ENCODE measurements at regions not wholly inside any gene's neighbourhood (a gene's known extent, or its start where the extent isn't known, plus 50 kb on each side); places are given as distances from the start of the nearest gene placed in this dataset.
"Not testable (repeated sequence)": the region's sequence is repeated elsewhere in the genome, so short reads cannot be mapped to it uniquely, and the experiment has no call there.

GRCh38 chr17:72175787-72176515, 55.1 kb downstream of the SOX9 start:
- DNase-seq = no peak

DNA sequence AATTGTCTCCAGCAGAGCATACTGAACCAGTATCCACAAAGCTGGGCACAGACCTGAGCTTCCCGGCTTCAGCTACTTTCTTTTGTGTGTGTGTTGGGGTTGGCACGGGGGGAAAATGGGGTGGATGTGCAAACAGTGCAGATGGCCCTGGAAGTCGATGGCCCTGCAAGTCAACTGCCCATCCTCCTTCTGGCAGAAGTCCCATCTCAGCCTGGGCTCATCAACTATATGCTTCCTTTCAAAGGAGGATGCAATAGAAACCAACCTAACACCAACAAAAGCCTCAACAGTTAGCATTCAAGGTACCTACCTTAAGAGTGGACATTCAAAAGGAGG, 55.7 kb downstream of the SOX9 start:
- DNase-seq = no peak

- no peak for DNase-seq
Observed at GRCh38 chr17:72176951-72177660, 56.3 kb downstream of the SOX9 start.

GRCh38 chr17:72177738-72178137, 56.9 kb downstream of the SOX9 start:
- DNase-seq = no peak

DNA sequence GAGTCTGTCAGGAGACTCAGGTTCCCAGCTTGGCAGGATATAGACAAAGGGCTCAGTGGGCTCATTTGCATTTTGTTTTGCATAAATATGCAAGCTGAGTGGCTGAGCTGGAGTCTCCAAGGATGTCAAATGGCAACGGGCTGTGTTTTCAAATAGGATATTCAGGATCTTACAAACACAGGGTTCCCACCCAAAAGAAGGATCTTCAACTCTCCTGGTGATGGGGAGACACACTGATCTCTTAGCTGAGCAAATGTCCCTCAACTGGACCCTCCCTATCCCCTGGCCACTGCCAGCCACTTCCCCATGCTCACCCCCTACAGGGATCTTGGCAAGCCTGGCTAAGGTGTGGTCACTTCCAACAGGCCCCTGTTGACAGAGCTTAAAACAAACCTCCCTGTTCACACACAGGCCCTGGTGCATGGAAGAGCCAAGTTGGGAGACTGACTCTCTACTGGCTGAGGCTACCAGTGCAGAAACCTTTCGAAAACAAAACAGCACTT, 61.6 kb downstream of the SOX9 start:
- no peak for DNase-seq

DNA sequence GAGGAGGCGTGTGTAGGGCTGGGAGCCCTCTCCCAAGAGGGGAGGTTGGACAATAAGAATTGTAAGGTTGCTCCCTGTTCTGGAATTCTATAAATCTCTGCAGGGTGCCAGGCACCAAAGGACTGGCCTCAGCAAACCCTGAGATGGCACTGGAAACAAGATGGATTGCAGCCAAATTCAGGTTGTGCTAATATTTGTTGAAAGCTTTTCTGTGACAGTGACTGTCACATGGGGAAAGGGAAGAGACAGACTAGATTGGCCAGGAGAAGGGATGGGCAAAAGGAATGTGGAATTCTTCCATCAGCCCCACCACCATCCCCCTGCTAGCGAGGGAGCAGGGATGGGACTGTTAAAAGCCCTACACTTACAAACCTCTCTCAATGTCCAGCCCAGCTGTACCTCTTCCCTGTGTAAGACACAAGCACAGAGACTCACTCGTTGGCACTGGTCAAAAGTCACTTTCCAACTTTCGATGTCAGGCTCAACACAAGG, 62.4 kb downstream of the SOX9 start:
- no peak for DNase-seq

GRCh38 chr17:72184805-72185204, 64.0 kb downstream of the SOX9 start:
- no peak for DNase-seq

DNA sequence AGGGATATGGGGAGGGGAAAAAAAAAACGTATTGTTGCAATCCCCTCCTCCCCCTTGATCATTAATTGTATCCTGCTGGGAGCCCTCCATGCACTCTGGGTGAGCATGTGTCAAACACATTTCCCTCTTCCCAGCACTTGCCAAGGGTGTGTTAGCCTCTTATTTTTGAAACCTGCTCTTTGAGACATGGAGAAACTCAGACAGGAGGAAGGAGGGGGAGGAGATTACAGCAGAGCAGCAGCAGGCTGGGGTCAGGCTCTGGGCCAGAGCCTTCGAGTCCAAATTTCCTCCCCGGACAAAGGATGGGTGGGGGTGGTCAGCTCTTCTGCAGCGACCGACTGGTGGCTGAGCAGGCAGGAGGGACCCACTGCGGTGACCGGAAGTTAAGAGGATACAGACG, 64.7 kb downstream of the SOX9 start:
- no peak for DNase-seq

DNA sequence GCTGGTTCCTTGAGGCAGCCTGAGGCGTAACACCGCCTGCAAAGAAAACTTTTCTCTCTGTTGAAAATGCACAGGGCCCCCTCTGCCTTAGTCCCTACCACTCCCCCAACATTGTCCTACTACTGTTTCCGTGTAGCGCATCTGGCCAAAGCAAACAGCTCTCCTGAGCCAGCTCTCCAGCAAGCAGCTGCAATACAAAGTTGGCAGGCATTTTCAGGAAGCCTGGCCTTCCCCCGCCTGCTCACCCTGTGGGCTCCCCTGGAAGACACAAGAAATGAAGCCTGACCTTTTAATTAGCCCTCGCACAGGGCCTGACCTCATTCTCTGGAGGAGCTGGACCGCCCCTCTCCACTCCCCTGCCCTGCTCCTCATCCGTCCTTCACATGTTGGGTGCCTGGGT, 66.7 kb downstream of the SOX9 start:
- DNase-seq = no peak

GRCh38 chr17:72188801-72189200, 68.0 kb downstream of the SOX9 start:
- no peak for DNase-seq

- no peak for DNase-seq
Observed at GRCh38 chr17:72189768-72190593, 69.2 kb downstream of the SOX9 start.

DNA sequence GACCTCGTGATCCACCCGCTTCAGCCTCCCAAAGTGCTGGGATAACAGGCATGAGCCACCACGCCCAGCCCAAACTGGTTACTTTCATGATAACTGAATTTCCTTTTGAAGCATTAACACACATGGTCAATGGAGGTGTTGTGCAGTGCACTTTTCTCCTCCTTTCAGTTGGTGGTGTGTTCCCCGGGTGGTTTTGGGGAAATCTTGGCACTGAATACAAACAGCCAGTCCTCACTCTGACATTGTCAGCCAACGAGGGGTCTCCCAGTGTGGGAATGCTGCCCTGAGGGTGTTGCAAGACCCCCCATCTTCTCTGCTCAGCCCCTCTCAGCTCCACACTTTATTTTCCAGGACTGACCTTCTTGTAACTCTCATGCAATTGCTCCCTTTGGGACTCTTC, 70.5 kb downstream of the SOX9 start:
- DNase-seq = no peak

GRCh38 chr17:72191921-72192799, 71.3 kb downstream of the SOX9 start:
- no peak for DNase-seq

- peak; percentile 16 for DNase-seq
Observed at GRCh38 chr17:72192800-72193192, 72.0 kb downstream of the SOX9 start.

- no peak for DNase-seq
Observed at GRCh38 chr17:72193391-72194106, 72.7 kb downstream of the SOX9 start.

DNA sequence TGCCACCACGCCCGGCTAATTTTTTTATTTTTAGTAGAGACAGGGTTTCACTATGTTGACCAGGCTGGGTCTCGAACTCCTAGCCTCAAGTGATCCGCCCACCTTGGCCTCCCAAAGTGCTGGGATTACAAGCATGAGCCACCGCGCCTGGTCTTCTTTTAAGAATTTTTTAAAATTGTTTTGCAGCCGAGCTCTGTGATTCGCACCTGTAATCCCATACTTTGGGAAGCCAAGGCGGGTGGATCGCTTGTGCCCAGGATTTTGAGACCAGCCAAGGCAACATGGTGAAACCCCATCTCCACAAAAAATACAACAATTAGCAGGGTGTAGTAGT, 73.3 kb downstream of the SOX9 start:
- not testable (repeated sequence) for DNase-seq

GRCh38 chr17:72199256-72199655, 78.4 kb downstream of the SOX9 start:
- DNase-seq = no peak

GRCh38 chr17:72204742-72205141, 83.9 kb downstream of the SOX9 start:
- DNase-seq = no peak

GRCh38 chr17:72205357-72205756, 84.5 kb downstream of the SOX9 start:
- DNase-seq = peak; percentile 7

- no peak for DNase-seq
Observed at GRCh38 chr17:72205822-72206221, 85.0 kb downstream of the SOX9 start.

DNA sequence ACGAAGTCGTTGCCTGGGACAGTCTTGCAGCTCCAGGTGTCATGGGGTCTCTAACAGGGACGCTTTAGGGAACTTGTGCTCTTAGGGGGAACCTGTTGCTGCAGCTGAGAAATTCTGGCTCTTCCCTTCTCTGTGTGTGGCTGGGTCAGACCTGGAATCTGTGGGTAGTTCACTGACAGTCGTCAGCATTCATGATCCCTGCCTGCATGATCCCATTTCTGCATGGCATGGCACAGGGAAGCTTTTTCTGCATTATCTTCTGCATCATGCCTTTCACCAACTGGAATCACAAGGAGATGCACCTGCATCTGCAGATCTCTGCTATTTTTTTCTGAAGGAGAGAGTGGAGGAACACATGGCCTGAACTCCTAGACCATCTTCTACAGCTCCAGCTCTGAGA, 85.6 kb downstream of the SOX9 start:
- DNase-seq = no peak

All from occipital lobe (tissue), 1 donor.